ENCODE measurements at regions not wholly inside any gene's neighbourhood (a gene's known extent, or its start where the extent isn't known, plus 50 kb on each side); places are given as distances from the start of the nearest gene placed in this dataset.
A peak's percentile ranks its signal among the peaks of the same experiment; 100 is the strongest.

DNA sequence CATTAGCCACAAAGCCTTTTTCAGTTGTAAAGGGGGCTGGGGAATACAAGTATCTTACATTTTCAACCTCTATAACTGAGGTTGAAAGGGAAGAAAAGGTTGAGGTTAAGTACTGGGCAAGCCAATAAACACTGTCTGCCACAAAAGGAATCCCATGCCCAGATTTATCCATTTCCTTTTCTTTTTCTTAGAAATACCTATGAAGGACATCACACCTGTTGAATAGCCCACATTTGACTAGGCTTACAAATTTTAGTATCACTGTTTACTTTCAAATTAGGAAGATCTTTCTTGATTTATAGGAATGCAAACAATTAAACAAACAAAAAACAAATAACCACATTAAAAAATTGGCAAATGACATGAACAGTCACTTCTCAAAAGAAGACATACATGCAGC lies 81.0 kb upstream of the CAV2 start:
- DNase-seq (ENCODE audit: low read depth in 2 of 2) = no peak

DNA sequence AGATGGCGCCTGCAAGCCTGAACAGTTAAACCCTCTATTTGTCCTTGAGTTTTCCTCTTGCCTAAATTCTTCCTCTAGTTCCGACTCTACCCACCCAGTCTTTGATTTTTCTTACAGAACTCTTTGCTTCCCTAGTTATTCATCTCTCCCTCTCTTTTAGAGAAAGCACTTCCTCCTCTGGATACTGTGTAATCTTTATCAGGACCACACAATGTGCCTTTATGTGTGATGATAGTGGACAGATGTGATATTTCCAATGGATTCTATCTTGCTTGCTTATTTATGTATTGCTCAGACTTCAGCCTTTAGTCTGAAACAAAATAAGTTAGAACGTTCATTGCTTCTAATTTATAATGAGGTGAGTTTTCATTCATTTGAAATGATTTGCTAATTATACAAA lies 79.5 kb upstream of the CAV2 start:
- no peak for DNase-seq (ENCODE audit: low read depth in 2 of 2)

DNA sequence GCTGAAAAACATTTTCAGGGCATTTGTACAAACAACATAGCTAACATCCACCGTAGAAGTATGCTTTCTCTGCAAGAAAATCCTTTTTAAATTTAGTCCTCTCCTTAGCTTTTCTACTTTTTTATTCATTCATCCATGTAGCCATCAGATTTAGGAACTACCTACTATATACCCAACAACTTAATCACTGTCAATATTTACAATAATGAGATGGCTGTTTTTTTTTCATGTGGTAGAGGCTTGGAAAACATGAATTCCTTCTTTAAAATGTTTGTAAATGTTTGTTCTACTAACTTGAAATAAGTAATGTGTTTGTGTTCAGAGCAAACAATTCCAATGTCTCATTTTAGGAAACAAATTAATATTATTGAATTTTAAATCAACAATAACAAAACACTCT lies 78.2 kb upstream of the CAV2 start:
- DNase-seq (ENCODE audit: low read depth in 2 of 2) = no peak

DNA sequence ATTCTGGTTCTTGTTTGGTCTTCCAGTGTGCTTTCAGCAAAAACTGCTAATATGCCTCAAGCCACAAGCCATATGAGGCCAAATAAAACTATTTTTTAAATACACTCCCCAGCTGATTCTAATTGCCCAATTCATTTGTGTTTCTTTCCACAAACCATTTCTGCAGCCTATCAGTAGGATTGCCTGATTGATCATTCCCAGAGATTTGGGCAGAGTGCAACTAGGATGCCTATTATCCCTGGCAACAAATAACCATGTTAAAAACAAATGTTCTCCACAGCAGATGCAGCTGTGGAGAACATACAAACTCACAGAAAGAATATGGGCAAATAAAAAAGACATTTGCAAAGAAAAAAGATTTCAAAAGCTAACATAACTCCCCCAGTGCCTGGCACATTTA lies 76.9 kb upstream of the CAV2 start:
- DNase-seq (ENCODE audit: low read depth in 2 of 2) = no peak

DNA sequence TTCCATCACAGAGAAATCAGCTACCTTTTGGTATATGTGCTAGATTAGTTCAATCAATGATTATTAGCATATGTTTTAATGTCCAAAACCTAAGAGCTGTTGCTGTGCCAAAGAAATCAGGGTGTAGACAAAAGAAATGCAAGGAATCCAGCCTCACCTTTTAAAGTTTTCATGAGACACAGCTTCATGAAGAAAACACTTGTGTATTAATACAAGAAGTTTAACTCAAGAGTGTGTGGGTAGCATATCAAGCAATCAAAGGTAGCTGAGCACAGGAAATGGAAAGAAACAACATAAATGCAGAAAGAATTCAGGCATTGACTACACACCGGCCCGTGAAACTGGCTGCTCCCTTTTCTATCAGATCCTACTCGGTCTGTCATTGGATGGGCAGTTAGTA lies 76.0 kb upstream of the CAV2 start:
- no peak for DNase-seq (ENCODE audit: low read depth in 2 of 2)

DNA sequence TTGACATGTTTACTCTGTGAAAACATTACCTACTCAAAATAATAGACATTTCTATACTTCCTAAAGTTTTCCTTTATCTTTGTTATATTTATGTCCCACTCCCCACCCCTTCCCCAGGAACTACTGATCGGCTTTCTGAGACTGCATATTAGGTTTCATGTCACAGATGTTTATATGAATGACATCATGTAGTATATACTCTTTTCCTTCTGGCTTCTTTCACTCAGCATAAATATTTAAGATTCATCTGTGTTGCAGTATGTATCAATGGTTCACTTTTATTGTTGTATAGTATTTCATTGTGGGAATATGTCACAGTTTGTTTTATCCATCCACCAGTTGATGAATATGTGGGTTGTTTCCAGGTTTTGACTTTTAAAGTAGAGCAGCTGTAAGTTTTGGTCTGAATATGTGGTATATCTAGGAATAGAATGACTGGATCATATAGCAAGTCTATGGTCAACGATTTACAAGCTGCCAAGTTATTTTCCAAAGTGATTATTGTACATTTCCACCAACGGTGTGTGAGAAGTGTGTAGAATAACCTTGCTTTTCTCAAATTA lies 73.8 kb upstream of the CAV2 start:
- no peak for DNase-seq (ENCODE audit: low read depth in 2 of 2)

DNA sequence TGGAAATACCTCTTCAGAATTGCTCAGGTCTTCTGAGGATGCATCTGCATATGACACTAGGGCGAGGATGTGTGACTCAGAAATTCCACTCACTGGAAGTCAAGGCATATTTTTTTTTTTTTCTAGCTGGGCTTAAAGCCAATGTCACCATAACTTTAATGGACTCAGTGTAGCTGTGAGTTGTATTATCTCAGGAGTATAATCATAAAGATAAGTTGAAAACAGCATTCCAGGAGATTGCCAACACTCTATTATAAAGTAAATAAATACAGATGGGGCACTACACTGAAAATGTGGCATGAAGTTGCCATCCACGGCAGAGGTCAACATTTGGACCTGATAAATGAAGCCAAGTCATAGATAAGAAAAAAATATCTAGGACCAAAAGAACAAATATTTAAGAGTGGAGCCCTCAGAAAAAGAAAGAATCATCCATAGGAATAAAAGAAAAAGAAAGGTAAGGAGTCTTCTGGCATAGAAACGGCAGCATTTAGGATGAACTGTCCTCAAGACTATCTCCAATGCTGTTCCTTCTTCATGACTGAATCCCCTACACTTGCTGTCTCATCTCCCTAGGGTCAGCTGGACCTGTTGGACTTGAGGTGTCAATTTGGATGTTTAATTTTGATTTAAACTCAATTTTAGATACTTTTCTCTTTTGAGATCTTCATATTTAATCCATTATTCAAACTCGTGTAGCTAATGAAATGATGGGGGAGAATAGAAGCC lies 72.9 kb upstream of the CAV2 start:
- peak; percentile 59 to 60 for DNase-seq (ENCODE audit: low read depth in 2 of 2)

DNA sequence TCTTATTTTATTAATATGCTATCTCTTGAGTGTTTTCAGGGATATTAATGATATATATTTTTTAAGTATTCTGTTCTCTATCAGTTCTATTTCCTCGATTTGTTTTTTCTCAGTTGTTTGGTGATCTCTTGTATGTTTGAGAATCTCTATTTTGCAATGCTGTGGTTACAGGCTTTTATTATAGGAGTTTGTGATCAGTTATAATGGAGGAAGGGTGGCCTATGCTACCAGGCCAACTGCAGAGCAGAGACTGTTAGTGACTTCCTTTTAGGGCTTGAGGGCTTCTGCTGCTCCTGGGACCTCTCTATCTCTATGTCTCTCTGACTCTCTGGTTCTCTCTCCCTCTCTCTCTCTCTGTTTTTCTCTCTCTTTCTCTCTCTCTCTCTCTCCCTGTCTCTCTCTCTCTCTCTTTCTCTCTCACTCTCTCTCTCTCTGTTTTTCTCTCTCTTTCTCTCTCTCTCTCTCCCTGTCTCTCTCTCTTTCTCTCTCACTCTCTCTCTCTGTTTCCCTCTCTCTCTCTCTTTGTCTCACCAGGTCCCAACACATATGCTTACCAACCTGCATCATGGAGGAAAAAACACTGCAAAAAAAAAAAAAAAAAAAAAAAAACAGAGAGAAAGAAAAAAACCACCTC lies 69.4 kb upstream of the CAV2 start:
- DNase-seq (ENCODE audit: low read depth in 2 of 2) = no peak

DNA sequence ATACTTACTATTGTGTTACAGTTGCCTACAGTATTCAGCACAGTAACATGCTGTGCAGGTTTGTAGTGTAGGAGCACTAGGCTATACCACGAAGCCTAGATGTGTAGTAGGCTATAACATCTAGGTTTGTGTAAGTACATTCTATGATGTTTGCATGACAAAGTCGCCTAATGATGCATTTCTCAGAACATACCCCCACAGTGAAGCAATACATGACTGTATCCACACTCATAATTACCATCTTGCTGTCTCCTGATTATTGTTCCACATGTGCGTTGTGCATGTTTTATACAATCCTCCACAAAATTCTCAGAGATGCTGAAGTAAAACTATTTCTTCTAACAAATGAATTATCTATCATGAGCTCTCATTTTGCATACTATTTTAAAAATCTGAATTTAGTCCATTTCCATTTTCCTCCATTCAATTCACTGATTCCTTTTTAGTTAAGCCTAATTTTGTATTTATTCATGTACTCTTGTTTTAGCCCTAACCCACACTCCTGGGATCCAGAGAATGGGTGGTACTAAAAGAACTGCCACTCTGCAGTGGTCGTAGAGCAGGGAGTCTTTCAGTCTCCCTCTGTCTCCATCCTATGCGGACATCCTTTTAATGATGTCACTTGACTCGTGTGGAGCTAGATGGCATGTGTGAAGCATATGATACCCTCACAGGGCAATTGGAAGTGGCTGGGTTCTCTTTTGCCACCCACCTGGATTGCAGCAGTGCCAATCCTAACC lies 67.6 kb upstream of the CAV2 start:
- no peak for DNase-seq (ENCODE audit: low read depth in 2 of 2)

DNA sequence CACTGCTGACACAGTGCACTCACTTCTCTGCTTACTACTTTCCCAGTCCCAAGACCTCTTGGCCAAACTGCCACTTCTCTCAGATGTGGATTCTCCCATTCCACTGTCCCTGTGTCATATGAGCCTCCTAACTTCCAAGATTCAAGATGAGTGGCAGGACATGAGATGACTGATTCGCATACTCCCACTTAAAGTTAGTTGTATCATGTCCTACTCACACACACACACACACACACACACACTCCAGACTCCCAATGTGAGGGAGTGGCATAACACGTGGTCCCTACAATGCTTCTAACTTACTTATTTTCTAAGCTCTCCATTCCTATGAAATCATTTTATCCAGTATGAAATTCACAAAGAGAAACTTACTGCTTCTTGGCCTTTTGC lies 67.0 kb upstream of the CAV2 start:
- DNase-seq (ENCODE audit: low read depth in 2 of 2) = no peak

DNA sequence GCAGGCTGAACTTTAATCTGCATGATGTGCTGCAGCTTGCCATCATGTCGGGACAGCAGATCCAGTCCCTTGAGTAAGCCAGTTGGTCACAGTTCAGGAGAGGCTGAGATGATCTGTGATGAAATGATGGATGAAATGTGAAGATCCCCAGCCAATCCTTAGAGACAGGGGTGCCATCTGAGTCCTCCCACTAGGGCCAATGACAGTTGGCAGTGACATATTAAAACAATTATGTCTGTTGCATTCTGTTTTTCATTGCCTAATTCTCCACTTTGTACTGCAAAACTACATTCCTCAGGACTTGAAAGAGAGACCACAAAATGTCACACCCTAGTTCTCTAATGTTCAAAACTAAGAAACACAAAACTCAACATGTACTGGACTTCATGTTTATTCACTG lies 66.3 kb upstream of the CAV2 start:
- no peak for DNase-seq (ENCODE audit: low read depth in 2 of 2)

DNA sequence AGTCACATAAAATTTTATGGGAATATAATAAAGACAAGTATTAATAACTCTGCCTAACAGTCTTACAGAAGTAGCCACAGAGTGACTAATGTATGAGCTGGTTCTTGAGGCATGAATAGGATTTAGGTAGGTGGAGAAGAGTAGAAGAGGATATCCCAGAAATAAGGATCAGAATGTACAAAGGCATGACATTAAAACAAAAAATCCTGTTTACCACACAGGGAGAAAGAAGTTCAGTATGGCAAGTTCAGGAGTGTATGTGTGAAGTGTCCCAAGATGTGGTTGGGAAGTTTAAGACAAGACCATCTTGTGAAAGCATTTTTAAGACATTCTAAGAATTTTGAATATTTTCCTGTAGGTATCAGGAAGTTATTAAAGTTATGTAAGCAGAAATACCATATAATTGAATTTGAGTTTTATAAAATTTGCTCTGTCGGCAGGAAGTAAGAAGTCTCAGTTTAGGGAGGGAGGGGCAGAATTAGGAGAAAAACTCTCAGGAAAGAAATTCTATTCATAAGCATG lies 64.7 kb upstream of the CAV2 start:
- DNase-seq (ENCODE audit: low read depth in 2 of 2) = peak; percentile 83 to 87

DNA sequence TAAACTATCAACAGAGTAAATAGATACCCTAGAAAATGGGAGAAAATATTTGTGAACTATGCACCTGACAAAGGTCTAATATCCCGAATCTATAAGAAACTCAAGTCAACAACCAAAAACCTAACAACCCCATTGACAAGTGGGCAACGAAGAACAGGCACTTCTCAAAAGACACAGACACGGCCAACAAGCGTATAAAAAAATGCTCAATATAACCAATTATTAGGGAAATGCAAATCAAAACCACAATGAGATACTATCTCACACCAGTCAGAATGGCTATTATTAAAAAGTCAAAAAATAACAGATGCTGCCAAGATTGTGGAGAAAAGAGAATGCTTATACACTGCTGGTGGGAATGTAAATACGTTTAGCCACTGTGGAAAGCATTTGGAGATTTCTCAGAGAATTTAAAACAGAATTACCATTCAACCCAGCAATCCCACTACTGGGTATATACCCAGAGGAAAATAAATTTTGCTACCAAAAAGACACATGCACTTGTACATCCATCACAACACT lies 63.2 kb upstream of the CAV2 start:
- no peak for DNase-seq (ENCODE audit: low read depth in 2 of 2)

DNA sequence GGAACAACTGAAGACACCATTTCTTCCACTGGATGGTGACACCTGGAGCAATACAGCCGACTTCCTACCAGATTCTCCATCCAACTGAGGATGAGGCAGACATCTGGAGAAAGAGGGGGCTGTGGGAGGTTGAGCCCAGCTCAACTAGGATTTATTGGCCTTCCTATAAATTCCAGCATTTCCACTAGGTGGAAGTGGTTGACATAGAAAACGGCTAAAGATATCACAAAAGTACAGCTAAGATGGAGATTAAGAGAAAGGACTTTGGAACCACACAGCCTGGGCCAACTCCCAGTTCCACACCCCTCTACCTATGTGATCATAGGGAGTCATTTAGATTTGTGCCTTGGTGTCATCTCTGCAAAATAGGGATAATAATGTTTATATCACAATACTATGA lies 61.3 kb upstream of the CAV2 start:
- DNase-seq (ENCODE audit: low read depth in 2 of 2) = no peak

DNA sequence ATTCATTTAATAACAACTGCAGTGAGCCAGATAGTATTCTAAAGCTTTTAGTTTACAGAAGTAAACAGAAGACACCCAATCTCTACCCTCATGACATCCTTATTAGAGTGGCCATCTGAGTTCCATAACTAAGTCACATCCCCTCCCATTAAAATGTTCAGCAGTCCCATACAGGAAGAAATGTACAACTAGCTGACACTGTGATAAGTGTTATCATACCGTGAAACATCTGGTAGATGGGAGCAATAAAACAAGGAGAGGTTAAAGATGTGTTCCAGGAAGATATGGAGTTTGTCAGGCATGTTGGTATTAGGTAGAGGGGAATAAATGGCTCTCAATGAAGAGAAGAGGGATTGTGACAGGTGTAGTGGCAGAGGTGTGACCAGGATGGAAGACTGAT lies 60.5 kb upstream of the CAV2 start:
- DNase-seq (ENCODE audit: low read depth in 2 of 2) = no peak

DNA sequence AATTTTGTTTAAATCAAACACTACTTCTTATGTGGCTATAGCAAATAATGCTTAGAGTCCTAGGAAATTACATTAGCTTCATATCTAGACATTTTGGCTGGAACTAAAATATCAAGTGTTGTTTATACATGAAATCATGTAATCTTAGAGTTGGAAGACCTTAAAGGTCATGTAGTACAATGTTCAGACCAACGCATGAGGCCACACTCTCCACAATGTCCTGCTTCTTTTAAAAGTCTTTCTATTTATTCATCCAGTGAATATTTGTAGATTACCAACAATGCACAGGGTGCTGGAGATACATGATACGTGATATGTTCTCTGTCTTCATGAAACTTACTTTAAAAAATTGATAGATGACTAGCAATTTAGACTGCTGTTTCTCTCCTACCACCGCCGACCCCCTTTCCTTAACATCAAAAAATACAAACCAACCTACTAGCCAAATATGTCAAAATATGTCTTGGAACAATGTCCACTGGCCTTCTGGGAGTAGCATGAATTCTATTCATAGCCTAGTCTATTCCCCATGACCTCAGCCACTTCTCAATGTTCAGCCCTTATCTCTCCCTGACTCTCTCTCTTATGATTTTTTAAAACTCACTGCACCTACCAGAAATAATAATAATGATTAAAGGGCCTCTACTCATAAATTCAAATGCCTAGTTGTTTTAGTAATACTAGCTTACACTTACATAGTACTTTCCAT lies 59.5 kb upstream of the CAV2 start:
- no peak for DNase-seq (ENCODE audit: low read depth in 2 of 2)

DNA sequence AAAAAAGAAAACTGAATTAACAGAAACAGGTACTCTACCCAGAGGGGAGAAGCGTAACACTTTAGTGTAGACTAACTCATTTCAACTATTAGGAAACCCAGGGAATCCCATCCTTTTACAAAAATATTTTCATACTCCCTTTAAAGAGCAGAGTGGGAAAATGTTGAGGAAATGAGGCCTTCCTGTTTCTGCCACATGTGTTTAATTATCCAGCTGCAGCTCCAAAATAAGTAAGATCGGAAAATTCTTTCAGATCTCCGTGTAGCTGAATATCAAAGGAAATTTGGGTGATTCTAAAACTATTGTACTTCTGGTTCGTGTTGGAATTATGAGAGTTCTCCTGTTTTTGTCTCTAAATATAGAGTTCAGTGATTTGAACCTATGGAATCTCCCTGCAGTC lies 58.0 kb upstream of the CAV2 start:
- DNase-seq (ENCODE audit: low read depth in 2 of 2) = peak; percentile 49 to 56

DNA sequence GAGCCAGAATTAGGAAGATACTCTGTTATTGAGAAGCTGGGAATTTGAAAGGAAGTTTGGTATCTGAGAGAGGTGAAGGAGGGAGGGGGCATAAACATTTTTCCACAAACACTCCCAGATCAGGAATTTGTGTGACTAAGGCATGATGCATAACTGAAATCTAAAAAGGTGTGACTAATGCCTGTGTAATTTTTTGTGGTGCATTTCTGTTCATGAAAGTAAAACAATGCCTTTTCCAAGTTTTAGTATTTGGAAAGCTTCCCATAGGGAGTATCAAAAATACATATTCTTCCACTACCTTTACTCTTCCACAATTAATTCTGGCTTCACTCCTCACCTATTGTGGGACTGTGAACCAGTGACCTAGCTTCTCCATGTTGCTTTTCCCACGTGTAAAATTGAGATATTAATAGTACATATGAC lies 56.4 kb upstream of the CAV2 start:
- peak; percentile 91 to 93 for DNase-seq (ENCODE audit: low read depth in 2 of 2)

DNA sequence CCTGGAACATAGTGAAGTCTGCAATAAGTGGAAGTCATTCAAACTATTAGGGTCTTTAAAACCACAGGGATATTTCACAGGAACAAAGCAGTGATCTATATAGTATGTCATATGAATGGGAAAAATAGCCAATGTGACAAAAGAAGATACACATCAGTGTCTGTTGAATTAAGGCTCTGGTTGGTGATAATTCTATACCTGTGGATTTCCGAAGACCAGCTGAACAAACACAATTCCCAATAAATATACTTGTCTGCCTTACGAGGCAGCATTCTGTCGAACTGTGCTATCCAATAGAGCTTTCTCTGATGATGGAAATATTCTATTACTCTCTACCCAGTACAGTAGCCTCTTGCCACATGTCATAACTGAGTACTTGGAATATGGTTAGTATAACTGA lies 55.9 kb upstream of the CAV2 start:
- DNase-seq (ENCODE audit: low read depth in 2 of 2) = no peak

DNA sequence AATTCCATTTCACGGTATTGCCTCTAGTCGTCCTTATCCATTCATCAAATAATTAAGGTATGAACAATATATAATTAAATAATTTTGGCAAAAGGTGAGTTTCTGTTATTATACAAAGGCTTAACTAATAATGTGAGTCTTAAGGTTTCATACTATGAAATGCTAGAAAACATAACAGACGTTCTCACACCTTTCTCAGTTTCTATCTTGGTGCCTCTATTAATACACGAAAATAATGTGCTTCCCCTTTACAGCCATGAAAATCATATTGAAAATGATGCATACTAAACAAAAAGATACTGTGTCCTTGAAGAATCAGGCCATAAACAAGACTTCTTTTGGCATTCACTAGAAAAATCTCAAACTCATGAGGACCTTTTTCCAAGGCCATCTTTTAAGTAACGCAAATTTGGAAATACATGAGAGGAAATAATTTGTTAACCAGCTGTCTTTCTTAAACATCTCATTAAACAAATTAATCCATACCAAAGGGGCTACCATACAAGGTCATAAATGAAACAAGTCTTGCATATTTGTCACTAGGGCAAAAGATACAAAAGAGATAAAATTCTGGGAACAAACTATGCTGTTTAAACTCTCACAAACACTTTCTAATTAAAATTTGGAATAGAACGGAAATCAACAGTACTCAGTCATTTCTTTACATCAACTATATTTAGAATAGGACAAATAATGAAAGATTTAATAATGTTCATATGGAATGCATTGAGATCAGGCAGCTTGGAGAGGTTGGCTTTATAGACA lies 53.9 kb upstream of the CAV2 start:
- no peak for DNase-seq (ENCODE audit: low read depth in 2 of 2)

Measured in fibroblast of skin of left biceps (primary cell).